Peyer's patch (tissue), 4 donors: ENCODE measurements at regions not wholly inside any gene's neighbourhood (a gene's known extent, or its start where the extent isn't known, plus 50 kb on each side); places are given as distances from the start of the nearest gene placed in this dataset.

ENCODE experiments used
- DNase-seq, 3 donors: peaks; one replicate each; pipeline ENCODE4 v3.0.0-alpha.2; 2017 to 2019
- H3K27ac ChIP-seq, 4 donors: fragments of 200-600 bp; sonication (generic); one replicate each; pipeline ENCODE4 v1.5.1; 2016 to 2019
- H3K27me3 ChIP-seq, 2 donors: fragments of 200-600 bp; sonication (generic); one replicate each; pipeline ENCODE4 v1.5.1; 2019
- H3K36me3 ChIP-seq, 3 donors: fragments of 200-600 bp; sonication (generic); one replicate each; pipeline ENCODE4 v1.5.1; 2016 to 2019
- H3K4me1 ChIP-seq, 4 donors: fragments of 200-600 bp; sonication (generic); one replicate each; pipeline ENCODE4 v1.5.1; 2016 to 2019
- H3K4me3 ChIP-seq, 4 donors: fragments of 200-600 bp; sonication (generic); 1 replicate in 3 of 4; 2 replicates in 1 of 4; pipeline ENCODE4 v1.5.1; 2016 to 2019; ENCODE audit warnings: mild to moderate bottlenecking in 1 of 4
- H3K9me3 ChIP-seq, 4 donors: fragments of 200-600 bp; sonication (generic); one replicate each; pipeline ENCODE4 v1.5.1; 2016 to 2019; ENCODE audit warnings: mild to moderate bottlenecking in 1 of 4
- POLR2A ChIP-seq, 2 donors: fragments of 450-650 bp; IDR thresholded peaks; one replicate each; pipeline ENCODE4 v1.5.1; 2017; ENCODE audit warnings: antibody characterized with exemption in 2 of 2, mild to moderate bottlenecking in 2 of 2, moderate library complexity in 2 of 2
- TF ChIP-seq, protein P1 (sequence below), 6 experiments: fragments of 450-650 bp in 4 of 6; fragments of 200-600 bp in 2 of 6; sonication (generic) in 1 of 6; IDR thresholded peaks; one replicate each; pipeline ENCODE4 v1.5.1; 2017 to 2019; ENCODE audit warnings: antibody characterized with exemption in 6 of 6, mild to moderate bottlenecking in 3 of 6, moderate library complexity in 1 of 6

DNA sequence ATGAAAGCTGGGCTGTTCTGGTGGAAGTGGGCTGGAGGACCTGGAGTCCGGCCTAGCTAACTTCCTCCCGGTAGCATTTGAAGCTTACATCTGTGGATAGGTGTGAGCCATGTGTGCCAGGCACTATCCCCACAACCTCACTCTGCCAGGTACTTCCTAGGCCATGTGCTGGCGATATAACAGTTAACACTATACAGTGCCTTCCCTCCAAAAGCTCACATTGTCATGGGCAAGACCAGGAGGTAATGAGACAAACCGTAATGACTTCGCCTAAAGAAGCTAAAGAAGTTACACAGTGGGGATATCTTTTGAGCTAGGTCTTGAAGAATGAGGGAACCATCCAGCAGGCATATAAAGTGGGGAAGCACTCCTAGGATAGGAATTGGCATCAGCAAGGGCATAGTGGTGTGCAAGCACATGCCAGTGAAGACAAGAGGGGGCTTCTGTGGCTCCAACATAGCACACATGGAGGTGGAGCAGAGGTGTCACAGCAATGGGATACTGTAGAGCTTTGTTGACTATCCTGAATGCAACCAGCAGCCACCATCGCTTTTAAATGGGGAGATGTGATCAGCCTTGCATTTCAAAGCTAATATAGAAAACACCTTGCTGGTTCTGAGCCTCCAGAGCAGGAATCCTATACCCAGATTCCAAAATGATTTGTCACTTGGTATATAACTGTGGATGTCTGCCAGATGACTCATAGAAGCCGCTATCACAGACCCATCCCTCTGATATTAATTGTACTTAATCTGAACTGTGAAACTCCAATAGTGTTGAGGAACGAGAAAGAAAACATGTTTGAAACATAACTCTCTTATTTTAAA is 466.3 kb downstream of the LMO4 start:
- no peaks in the 10 kb centered on the region for H3K9me3 ChIP-seq
- H3K4me1 ChIP-seq = peaks cover 0 to 15% (median 0%) of the 10 kb centered on the region in 4 donors
- TF ChIP-seq, protein P1, sequence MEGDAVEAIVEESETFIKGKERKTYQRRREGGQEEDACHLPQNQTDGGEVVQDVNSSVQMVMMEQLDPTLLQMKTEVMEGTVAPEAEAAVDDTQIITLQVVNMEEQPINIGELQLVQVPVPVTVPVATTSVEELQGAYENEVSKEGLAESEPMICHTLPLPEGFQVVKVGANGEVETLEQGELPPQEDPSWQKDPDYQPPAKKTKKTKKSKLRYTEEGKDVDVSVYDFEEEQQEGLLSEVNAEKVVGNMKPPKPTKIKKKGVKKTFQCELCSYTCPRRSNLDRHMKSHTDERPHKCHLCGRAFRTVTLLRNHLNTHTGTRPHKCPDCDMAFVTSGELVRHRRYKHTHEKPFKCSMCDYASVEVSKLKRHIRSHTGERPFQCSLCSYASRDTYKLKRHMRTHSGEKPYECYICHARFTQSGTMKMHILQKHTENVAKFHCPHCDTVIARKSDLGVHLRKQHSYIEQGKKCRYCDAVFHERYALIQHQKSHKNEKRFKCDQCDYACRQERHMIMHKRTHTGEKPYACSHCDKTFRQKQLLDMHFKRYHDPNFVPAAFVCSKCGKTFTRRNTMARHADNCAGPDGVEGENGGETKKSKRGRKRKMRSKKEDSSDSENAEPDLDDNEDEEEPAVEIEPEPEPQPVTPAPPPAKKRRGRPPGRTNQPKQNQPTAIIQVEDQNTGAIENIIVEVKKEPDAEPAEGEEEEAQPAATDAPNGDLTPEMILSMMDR (IDR thresholded peaks at IDR 0.05) = no peak
- no peak for TF ChIP-seq POLR2A (IDR thresholded peaks at IDR 0.05)
- H3K27me3 ChIP-seq = no peaks in the 10 kb centered on the region
- no peak overlapping the region for H3K4me3 ChIP-seq
- no peaks in the 10 kb centered on the region for H3K36me3 ChIP-seq
- DNase-seq = no peak
- H3K27ac ChIP-seq = peak overlapping the region in 1 of 4 donors; percentile 36

DNA sequence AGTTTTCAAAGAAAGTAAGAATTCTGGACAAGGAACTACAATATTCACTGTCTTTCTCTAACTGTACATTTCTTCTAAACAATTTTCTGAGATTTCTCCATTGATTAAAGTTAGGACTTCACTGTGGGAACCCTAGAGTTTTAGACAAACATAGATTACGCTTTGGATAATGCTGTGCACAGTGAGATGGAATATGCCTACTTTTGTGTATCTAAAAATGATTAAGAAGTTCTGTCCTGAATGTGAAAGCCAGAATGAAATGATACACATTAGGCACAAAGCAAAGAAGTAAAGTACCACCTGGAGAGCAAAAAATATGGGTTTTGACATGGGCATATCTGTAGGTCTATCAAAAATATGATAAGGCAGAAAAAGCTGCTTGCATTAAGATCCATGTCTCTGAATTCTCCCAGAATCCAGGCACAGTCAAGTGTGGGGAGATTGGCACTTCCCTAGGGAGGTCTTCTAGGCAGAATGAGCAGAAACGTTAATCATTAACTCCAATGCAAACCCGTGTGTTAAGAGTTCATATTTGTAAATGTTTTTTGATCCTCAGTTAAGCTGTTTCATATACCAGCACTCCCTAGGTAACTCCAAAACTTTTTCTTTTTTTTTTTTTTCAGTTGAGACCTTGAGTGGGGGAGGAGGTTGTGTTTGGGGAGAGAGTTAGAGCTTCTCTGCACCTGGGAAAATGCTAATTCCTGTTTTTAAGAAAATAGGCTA is 467.1 kb downstream of the LMO4 start:
- Histone ChIP-seq H3K9me3 (no peaks in the 10 kb centered on the region), H3K4me3 (no peak overlapping the region), H3K4me1 (peaks cover 0 to 15% (median 0%) of the 10 kb centered on the region in 4 donors), H3K27ac (peak overlapping the region in 1 of 4 donors; percentile 36), H3K27me3 (no peaks in the 10 kb centered on the region), H3K36me3 (no peaks in the 10 kb centered on the region)
- TF ChIP-seq, protein P1 (IDR thresholded peaks at IDR 0.05) = no peak
- TF ChIP-seq POLR2A (IDR thresholded peaks at IDR 0.05) = no peak
- no peak for DNase-seq

DNA sequence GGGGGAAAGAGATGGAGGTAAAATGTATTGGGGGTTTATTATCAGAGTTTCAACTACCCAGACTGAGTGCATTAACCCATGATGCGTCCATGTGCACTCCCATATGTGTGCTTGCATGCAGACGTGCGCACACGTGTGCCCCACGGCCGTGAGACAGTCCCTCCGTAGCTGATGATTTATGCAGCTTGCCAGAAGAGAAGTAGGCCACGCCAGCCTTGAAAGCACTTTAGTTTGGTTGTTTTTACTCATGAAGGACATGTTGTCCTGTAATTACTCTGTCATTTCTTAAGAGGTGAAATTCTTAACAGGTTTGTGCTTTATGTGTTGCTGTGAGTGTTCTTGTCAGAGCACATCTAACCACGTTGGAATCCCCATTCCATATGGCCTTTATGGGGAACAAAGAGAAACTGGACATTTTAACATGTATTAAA is 467.8 kb downstream of the LMO4 start:
- no peak for TF ChIP-seq POLR2A (IDR thresholded peaks at IDR 0.05)
- TF ChIP-seq, protein P1 (IDR thresholded peaks at IDR 0.05) = no peak
- DNase-seq = no peak

DNA sequence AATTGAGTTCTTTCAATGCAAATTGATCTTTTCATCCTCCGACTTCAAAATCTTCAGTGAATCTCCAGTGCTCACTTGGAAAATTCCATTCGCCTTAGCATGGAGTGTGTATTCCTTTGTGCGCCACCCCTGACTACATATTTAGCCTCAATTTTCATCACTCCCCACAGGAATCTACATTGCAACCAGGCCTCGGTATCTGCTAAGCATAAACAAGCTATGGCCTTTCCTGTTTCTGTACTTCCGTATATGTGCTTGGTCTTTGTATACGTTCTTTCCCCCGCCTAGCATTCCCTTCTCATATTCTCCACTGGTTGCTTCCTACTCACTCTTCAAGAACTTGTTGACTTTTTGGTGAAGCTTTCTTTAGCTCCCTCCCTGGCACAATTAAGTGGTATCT is 470.8 kb downstream of the LMO4 start:
- Histone ChIP-seq H3K36me3 (no peaks in the 10 kb centered on the region), H3K27ac (no peak overlapping the region), H3K4me1 (peaks cover 0 to 15% (median 0%) of the 10 kb centered on the region in 4 donors), H3K9me3 (no peaks in the 10 kb centered on the region), H3K4me3 (no peak overlapping the region), H3K27me3 (no peaks in the 10 kb centered on the region)
- no peak for DNase-seq
- TF ChIP-seq, protein P1 (IDR thresholded peaks at IDR 0.05) = no peak
- TF ChIP-seq POLR2A (IDR thresholded peaks at IDR 0.05) = no peak

More for the DNA sequence above, 467.8 kb downstream of the LMO4 start:
- H3K4me3 ChIP-seq = no peak overlapping the region
- H3K36me3 ChIP-seq = no peaks in the 10 kb centered on the region
- no peaks in the 10 kb centered on the region for H3K9me3 ChIP-seq
- peaks cover 0 to 15% (median 0%) of the 10 kb centered on the region in 4 donors for H3K4me1 ChIP-seq
- H3K27me3 ChIP-seq = no peaks in the 10 kb centered on the region
- H3K27ac ChIP-seq = no peak overlapping the region

DNA sequence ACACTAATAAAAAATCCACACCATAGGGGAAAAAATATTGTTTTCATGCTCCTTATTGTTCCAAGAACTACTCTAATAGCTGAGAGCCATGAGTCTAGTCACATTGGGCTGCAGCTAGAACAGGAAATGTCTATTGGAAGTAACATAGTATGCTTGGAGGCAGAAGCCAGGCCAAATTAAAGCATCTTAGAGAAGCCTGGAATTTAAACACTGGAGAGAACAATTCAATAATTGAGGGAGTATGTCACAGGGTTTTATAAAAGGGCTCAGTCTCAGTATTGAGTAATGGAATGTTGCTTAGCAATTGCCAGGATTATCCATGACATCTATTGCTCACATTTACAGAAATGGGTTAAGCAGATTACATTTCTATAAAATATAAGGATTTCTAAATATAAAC is 471.3 kb downstream of the LMO4 start:
- DNase-seq = no peak
- no peak overlapping the region for H3K27ac ChIP-seq

More for the DNA sequence above, 471.3 kb downstream of the LMO4 start:
- no peaks in the 10 kb centered on the region for H3K27me3 ChIP-seq
- H3K4me1 ChIP-seq = peaks cover 0 to 13% (median 0%) of the 10 kb centered on the region in 4 donors
- no peaks in the 10 kb centered on the region for H3K36me3 ChIP-seq
- no peaks in the 10 kb centered on the region for H3K9me3 ChIP-seq
- H3K4me3 ChIP-seq = no peak overlapping the region
- no peak for TF ChIP-seq POLR2A (IDR thresholded peaks at IDR 0.05)
- TF ChIP-seq, protein P1 (IDR thresholded peaks at IDR 0.05) = no peak
